GM12874 (cell line): ENCODE measurements at regions not wholly inside any gene's neighbourhood (a gene's known extent, or its start where the extent isn't known, plus 50 kb on each side); places are given as distances from the start of the nearest gene placed in this dataset.

ENCODE experiments used
- TF ChIP-seq, protein P1 (sequence below): IDR thresholded peaks from 2 replicates; pipeline ENCODE4 v1.5.1; 2011; ENCODE audit warnings: low read depth, mild to moderate bottlenecking, control low read depth, low read length, moderate library complexity; ENCODE audit not compliant: insufficient read depth

DNA sequence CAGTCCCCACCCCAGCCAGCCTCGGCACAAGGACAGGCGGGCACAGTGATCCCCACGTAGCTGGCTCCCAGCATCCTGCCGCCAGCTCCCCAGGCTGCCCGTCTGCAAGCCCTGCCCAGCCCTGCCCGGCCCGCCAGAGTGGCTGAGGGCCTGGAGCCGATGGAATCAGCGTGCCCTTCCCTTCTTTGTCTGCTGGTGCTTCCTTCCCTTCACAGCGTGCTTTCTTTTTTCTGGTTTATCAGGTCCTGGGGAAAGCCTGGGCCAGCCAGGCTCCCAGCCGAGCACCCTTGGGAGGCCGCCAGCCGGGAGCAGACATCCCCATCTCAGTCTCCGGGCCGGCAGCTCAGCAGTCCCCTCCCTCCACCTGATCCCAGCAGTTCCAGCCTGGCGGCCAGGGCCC, 54.7 kb upstream of the SMAD6 start:
- TF ChIP-seq, protein P1, sequence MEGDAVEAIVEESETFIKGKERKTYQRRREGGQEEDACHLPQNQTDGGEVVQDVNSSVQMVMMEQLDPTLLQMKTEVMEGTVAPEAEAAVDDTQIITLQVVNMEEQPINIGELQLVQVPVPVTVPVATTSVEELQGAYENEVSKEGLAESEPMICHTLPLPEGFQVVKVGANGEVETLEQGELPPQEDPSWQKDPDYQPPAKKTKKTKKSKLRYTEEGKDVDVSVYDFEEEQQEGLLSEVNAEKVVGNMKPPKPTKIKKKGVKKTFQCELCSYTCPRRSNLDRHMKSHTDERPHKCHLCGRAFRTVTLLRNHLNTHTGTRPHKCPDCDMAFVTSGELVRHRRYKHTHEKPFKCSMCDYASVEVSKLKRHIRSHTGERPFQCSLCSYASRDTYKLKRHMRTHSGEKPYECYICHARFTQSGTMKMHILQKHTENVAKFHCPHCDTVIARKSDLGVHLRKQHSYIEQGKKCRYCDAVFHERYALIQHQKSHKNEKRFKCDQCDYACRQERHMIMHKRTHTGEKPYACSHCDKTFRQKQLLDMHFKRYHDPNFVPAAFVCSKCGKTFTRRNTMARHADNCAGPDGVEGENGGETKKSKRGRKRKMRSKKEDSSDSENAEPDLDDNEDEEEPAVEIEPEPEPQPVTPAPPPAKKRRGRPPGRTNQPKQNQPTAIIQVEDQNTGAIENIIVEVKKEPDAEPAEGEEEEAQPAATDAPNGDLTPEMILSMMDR: no peak

DNA sequence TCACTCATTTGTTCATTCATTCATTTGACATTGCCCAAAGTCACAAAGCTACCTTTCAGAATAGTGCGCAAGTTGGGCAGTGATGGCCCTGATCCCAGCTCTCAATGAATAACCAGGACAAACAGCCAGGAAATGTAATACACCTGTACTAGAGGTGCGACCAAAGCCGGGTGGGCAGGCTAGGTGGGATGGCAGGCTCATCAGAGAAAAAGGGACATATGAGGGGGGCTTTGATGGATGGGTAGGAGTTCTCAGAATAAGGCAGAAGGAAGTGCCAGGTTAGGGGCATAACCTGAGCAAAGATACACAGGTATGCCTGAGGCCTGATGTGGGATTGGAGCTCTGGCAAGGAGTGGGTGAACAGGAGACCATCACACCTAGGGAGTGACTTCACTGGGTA, 53.4 kb upstream of the SMAD6 start:
- TF ChIP-seq, protein P1: no peak

DNA sequence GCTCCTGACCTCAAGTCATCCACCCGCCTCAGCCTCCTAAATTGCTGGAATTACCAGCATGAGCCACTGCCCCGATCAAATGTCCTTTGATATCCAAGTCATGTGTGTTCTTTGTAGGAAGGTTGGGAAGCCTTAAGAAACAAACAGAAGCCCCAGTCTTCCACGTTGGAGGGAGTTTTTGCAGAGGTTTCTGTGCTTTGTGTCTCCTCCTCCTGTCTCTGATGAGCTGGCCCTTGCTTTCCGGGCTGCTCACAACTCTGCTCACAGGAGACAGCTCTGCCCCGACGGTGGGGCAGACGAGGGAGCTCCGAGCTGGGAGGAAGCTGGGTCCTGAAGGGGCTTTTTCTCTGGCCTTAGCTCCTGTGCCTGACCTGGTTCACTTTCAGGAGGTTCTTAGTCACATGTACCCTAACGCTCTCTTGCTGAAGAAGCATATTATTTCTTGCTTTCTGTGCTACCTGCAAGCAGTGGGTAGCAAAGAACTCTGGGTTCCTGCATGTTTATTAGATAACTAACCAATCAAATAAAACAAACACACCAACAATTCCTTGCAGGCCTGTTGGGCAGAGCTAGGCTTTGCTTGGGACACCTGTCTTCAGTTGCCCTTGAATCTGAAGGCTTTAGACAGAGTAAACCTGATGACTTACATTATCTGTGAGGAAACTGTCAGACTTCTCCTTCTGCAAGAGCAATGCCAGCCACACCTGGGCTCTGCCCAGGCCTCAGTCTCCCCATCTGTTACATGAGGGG, 52.6 kb upstream of the SMAD6 start:
- TF ChIP-seq, protein P1: no peak

DNA sequence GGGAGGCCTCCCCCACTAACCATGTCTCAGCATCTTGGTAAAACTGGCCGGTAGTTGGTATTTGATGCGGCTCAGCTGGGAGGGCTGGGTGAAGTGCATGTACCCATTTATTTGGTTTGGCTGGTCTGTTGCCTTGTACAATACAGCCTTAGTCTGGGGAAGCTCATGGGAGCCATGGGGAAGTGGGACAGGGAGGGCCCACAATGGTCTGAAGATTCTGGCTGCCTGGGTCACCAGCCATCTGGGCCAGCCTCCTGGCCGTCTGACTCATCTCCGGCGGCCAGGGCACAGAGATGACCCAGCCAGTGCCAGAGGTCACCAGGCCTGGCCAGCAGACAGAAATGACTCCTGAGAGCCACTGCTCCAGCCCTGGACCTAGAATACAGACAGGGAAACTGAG, 51.6 kb upstream of the SMAD6 start:
- TF ChIP-seq, protein P1: no peak

DNA sequence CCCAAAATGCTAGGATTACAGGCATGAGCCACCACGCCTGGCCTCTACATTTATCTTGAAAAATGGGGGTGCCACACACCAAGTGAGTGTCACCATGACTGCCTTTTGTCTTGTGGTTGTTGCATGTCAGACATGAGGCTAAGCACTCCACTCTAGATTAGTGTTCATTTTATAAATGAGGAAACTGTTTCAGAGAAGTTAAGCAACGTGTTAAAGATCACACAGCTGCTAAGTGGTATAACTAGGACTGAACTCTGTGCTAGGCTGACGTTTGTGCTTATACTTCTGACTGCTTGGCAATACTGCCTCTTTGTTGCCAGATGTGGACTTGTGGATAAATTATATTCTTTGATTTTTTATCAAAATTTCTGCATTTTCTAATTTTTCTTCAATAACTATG, 50.8 kb upstream of the SMAD6 start:
- TF ChIP-seq, protein P1: no peak

DNA sequence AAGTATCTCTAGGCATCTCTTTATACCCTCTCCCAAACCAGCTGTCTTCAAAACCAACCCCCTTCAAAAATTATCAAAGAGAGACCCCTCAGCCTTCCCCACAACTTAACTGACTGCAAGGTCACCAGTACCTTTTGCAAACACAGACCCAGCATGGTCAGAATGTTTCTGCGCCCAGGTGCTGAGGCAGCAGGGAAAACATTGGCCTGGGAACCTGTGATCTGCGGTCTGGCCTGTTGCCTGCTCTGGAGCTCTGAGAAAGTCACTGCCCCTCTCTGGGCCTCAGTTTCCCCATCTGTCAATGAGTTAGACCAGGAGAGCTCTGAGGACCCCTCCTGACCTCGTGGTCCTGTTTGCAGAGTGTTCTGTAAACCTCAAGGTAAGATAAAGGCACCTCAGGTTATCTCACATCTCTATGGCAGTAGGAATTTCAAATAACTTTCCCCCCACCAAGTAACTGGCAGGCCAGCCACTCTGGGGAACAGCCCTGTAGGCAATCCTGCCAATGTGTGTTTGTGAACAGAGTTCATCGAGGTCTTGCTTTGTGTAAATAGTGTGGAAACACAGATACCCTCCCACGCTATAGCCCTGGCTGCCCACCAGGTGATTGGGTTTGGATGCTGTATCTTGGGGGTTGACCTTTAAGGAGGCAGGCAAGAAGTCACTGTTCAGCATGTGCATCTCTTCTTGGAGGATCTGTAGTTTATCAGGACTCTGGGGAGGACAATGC, 50.0 kb upstream of the SMAD6 start:
- TF ChIP-seq, protein P1: no peak
